ENCODE measurements at regions not wholly inside any gene's neighbourhood (a gene's known extent, or its start where the extent isn't known, plus 50 kb on each side); places are given as distances from the start of the nearest gene placed in this dataset.

DNA sequence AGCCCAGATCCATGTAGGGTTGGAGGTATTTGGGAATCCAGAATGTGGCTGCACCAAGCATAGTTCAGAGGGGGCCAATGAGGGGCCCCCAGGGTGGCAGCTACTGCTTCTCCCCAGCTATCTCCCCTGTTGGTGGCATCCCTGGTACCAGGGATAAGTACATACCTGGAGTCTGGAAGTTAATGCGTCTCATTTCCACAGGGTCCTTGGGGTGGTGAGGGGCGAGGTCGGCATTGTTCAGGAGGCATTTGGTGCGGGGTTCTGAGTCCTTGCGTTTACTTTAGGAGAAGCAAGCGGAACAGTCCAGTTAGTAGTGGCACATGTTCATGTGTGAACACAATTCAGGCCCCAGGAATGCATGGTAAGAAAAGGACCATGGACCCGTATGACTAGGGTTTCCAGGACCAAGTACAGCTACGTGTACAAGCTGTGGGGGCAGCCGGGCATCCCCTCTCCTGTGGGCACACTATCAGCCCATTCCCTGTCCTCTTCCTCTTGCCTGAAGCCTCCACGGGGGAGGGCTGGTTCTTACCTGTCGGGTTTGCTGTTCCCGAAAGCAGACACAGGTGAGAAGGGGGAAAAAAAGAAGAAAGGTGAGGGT is 122.3 kb downstream of the PTPRS start:
- no peak for TF ChIP-seq POLR2A (IDR thresholded peaks at IDR 0.05)
- TF ChIP-seq, protein P1, sequence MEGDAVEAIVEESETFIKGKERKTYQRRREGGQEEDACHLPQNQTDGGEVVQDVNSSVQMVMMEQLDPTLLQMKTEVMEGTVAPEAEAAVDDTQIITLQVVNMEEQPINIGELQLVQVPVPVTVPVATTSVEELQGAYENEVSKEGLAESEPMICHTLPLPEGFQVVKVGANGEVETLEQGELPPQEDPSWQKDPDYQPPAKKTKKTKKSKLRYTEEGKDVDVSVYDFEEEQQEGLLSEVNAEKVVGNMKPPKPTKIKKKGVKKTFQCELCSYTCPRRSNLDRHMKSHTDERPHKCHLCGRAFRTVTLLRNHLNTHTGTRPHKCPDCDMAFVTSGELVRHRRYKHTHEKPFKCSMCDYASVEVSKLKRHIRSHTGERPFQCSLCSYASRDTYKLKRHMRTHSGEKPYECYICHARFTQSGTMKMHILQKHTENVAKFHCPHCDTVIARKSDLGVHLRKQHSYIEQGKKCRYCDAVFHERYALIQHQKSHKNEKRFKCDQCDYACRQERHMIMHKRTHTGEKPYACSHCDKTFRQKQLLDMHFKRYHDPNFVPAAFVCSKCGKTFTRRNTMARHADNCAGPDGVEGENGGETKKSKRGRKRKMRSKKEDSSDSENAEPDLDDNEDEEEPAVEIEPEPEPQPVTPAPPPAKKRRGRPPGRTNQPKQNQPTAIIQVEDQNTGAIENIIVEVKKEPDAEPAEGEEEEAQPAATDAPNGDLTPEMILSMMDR (IDR thresholded peaks at IDR 0.05): no peak

Measured in right lobe of liver (tissue), 4 donors.